ENCODE measurements at regions not wholly inside any gene's neighbourhood (a gene's known extent, or its start where the extent isn't known, plus 50 kb on each side); places are given as distances from the start of the nearest gene placed in this dataset.
"Not testable (repeated sequence)": the region's sequence is repeated elsewhere in the genome, so short reads cannot be mapped to it uniquely, and the experiment has no call there.

DNA sequence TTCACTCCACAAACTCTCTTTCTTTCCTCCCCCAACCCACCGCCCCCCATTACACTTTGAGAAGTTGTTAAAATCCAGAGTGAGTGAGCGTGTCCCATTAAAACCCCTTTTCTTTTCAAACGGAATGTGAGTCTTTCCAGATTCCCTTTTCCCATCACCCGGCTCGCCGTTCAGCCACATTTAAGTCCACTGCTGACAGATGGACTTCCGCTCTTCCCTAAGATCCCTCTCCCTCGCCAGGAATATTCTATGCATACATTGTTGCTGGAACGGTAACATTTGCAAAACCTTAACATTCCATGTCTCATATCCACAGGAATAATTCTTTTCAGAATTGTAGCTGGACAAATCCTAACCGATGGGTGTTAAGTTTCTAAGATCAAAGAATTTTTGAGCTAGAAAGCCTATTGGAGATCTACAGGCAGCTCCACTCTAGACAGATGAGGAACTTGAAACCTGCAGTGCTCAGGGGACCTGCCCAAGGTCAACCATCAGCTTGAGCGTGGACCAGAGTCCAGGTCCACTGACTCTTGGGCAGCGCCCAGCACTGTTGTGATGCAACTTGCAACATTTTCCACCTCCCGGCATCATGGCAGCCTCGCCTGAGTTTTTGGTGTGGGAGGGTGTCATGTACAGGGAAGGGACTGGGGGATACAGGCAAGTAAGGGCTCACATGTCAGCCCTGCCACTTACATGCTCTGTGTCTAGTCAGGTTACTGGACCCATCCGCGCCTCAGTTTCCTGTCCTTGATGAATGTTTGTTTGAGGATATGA is 500.1 kb downstream of the CCDC171 start:
- no peak for DNase-seq (ENCODE audit: extremely low read depth, low read depth)

DNA sequence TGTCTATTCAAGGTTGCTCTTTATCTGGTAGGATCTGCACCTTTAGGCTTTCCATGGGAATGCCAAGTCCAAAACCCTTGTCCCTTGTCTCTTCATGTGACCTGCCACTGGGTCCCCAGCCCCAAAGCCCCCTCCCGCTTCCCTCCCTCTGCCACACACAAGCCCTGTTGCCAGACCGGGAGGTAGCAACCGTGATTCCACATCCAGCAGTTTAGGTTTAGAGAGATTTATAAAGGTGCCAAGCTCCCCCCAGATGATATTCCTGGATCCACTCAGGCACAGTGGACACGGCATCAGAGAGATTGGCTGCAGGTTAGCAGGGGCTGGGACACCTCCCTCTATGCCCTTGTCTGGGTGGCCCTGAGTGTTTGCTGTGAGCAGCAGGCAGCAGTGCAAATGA is 504.7 kb downstream of the CCDC171 start:
- DNase-seq (ENCODE audit: extremely low read depth, low read depth): no peak

DNA sequence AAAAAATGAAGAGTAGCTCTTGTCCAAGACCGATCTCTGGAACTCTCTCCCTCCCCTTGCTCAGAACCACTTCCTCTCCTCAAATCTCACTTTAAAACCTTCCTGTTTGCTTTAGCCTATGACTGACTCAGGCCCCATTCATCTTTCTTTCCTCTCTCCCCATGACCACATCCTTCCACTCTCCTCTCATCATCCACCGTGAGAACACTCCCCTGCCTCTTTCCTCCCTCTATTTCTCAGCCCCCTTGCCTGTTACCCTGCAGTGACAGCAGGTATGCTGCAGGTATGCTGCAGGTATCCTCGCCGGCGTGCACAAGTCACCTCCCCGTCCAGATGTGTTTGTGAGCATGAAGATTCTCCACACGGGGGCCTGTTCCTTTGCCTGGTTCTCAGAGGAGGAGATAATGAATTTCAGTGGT is 505.3 kb downstream of the CCDC171 start:
- DNase-seq (ENCODE audit: extremely low read depth, low read depth): no peak

DNA sequence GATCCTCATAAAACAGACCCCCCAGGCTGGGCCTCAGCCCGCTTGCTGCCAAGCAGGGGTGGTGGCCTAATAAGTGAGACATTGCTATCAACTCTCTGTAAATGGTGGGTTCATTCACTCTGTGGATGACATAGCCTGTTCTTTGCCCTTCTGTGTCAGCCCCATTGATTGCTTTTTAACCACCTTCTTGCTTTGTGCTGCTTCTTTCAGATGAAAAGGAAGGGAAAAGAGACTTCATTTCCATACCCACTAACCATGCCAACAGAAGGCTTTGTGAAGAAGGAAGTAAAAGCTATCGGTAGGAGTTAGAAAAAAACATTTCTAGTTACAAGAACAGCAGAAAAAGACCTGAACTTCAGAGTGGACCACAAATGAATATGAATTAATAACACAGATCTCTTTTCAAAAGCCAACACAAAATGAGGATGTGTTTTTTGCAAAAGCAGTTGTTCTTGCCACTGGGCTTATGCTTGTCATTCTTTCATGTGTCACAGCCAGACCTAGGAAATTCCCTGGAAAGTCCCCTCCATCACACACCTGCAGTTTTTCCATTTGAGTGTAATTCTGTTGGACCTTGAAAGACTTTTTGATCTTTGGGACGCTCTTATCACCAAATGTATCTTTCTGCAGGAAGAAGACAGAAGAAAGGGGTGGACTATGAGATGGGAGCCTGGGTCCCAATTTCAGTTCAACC is 507.7 kb downstream of the CCDC171 start:
- no peak for DNase-seq (ENCODE audit: extremely low read depth, low read depth)

DNA sequence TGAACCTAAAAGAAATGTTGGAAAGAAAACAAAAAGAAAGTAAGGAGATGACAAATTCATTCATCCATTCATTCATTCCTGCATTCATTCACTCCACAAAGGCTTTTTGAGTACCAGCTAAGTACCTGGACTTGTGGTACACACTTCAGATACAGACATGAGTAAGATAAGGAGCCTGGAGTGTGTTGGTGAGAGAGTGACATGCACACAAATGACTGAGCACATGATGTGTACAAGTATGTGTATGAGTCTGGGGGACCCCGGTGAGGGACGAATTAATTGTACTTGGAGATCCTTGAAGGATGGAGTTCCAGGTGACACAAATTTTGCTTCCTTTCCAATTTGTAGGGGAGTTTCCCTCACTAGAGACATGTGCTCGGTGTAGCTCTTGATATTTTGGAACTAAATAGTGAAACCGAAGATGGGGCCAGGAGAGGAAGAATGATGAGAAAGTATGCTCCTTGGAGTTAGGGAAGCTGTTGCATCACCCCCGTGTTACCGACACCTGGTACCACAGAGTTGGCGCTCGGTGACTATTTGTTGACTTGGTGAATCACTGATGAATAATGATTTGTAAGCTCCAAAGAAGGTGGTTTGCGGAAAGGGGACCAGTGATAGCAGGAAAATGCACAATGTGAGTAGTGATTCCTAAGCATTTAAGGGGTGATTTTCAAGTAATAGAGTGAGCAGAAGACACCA is 509.8 kb downstream of the CCDC171 start:
- DNase-seq (ENCODE audit: extremely low read depth, low read depth): no peak

DNA sequence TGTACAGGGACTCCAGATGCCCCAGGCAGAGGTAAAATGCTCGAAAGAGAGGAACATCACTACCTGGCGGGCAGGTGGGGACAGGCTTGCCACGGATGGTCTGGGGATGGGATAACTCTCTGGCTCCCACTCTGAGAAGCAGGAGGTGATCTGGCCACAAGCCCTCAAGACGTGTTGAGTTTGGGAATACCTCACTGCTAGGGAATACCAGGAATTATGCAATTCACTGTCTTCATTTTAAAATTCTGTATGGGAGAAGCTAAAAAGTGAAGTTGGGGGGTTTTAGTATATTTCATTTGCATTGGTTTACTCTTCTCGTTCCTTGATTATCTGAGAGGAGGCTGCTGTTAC is 510.4 kb downstream of the CCDC171 start:
- DNase-seq (ENCODE audit: extremely low read depth, low read depth): no peak

DNA sequence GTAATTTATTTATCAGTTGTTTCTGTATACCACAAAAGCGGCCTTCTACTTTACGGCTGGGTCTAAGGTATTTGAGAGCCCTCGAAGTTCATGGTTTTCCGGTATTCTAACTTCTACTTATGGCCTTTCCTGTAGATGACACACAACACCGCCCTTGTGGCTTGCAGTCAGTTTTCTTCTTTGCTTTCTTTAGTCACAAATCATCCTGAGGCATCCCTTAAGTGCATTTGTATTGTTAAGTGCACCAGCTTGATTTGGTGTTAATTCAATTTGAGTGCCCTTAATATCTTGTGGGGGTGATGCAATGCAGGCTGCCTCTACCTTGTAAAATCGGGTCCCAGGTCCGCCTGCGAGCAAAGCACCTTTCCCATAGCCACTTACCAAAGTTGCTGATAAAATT is 511.9 kb downstream of the CCDC171 start:
- DNase-seq (ENCODE audit: extremely low read depth, low read depth): no peak

DNA sequence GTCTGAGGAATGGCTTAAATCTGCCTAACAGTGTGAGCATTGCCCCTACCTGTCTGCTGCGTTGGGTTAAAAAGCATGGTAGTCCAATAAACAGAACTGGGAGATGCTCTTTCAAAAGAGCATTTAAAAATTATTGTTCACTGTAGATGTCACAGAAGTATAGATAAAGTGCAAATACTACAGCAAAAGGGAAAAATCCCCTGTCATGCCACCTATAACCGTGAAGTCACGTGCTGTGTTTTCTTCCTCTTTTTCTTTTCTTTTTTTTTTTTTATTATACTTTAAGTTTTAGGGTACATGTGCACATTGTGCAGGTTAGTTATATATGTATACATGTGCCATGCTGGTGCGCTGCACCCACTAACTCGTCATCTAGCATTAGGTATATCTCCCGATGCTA is 513.4 kb downstream of the CCDC171 start:
- not testable (repeated sequence) for DNase-seq (ENCODE audit: extremely low read depth, low read depth)

DNA sequence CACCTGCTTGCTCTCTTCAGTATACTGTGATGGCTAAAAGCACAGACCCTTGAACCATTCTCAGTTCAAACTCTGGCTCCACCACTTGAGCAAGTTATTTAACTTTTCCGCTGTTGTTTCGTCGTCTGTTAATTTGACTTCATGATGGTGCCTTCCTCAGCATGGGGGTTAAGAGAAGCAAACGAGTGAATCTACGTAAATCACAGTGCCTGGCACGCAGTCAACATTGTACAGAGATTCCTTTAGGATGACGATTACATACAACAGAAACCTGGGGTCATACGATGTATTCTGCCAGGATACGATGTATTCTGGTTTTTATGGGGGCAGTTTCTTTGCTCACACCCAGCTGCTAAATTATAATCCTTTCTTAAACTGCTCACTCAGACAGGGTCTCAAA is 515.6 kb downstream of the CCDC171 start:
- DNase-seq (ENCODE audit: extremely low read depth, low read depth): no peak

DNA sequence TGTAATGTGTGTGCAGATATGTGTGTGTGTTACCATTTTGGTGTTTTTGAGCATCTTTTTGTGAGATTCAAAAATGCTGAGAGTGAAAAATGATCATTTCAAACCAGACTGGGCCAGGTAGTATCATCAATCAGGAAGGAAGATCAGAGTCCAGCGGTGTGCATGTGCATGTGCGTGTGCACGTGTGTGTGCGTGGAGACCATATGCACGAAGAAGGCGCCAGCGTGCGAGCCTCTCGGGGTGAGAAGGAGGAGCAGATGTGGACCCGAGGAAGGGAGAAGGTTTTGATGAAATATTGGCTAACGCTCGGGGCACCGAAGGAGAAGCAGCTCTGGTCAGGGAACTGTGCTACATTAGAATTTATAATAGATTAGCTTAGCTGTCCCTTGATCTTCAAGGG is 516.4 kb downstream of the CCDC171 start:
- no peak for DNase-seq (ENCODE audit: extremely low read depth, low read depth)

DNA sequence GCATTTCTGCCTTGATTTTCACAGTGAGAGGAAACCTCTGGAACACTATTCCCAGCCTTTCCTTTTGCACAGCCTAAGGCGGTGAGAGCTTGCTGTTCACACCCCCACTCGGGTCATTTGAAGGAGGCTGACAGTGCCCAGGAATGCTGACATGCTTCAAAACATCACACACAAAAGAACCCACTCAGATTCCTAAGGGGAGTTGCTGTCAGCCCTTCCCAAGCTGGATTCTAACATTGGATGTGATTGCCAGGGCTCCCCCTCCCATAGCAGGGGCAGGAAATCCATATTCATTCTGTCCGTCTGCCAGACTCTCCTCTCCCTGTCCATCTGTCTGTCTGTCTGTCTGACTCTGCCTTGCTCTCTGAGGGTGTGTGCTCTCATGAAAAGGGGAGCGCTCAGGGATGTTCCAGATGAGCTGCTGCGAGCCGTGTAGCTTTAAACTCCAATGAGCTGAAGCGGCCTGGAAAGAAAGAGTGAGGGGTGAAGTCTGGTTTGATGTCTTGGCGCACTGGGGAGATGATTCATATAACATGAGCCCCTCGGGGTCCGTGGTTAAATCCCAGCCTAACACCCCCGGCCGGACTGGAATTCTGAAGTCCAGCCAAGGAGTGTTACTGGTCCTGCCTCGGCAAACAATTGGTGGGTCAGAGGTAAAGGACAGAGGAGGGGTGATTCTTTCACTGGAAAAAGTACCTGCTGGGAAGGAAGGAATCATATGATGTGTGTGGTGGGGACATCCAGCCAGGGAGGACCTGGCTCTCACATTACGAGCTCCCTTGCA is 517.0 kb downstream of the CCDC171 start:
- no peak for DNase-seq (ENCODE audit: extremely low read depth, low read depth)

DNA sequence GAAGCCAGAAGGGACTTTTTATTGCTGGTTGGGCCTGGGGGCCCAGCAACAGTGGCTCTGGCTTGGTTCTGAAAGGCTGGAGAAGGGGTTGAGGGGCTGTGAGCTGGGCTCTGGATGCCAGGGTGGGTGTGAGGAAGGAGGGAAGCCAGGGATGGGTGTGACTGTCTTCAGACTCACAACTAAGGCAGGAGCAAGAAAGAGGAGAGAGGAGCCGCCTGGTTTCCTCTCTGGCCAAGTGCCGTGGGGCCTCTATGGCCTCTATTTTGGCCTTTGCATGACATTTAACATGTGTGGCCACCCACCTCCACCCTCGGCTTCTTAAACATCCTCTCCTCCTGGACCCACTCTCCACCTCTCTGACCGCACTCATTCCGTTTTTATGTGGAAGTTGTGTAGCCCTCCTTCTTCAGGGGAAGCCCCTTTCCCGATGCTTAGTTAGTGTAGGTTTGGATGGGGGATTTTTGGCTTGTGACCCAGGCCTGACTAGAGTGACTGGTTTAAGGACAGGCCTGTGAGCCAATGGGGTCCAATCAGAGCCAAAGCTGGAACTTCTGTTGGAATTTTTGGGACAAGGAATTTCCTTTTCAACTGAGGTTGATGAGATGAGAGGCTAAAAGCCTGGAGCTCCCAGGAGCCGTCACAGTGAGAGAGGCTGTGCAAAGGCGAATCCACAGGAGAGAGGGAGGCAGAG is 517.8 kb downstream of the CCDC171 start:
- DNase-seq (ENCODE audit: extremely low read depth, low read depth): no peak

DNA sequence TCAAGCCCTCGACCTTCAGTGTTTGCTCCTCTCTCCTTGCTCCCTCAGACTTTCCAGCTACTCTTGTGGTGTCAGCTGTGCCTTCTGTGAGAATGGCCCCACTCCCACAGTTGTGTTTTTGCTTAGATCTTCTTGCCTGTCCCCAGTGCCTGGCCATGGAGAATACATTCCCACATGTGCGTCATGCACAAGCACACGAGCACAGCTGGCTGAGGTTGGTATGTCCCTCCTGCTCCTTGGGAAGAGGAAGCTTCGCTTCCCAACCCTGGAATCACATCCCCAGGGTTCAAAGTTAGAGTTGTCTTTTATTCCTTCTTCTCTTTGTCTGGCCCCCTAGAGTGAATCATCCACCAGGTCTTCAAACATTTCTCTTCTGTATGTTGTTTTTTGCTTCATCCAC is 518.6 kb downstream of the CCDC171 start:
- DNase-seq (ENCODE audit: extremely low read depth, low read depth): no peak

DNA sequence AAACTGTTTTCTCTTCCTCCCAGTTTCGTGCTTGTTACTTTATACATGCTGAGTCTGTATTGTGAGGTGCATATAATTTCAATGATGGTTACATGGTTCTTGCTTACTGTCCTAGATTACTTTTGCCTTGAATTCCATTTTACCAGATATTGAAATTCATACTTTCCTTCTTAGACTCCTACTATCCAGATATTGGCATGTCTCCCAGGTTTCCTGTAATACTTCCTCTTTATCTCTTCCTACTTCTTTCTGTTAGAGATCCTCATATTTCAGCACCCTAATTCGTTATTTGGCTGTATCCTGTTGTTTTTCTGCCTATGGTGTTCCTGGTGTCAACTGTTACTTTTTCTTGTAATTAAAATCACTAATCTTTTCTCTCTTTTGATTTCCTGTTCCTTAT is 522.1 kb downstream of the CCDC171 start:
- DNase-seq (ENCODE audit: extremely low read depth, low read depth): no peak

DNA sequence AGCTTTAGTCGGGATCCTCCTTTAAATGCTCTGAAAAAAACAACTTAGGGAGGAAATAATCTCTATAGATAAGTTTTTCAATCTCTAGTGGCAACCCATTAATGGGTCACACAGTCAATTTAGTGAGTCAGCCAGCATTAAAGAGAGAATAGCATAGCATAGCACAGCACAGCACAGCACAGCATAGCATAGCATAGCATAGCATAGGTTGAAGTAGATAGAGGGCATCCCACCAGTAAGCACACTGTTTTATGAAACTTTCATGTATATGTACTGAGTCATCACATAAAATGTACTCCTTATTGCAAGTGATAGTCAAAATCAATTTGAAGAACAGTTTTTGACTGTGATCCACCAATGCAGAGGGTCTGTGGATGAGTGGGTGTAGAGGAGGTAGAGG is 522.9 kb downstream of the CCDC171 start:
- no peak for DNase-seq (ENCODE audit: extremely low read depth, low read depth)

DNA sequence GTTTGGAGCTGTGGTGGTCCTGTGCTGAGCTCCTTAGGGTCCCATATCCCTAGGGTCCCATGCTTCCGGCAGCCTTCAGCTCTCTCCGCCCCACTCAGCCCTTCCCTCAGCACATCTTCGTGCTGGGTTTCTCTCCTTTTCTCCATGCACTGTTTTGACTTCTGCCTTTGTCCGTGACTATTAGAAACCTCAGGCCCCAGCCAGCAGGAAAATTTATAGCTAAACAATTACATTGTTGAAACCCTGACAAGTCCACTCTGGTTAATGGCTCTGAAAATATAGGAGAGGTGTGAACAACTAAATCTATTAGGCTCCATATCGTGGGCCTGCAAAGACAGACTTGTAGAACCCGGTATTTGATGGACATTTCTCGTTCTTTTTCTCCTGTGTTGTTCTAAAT is 523.7 kb downstream of the CCDC171 start:
- DNase-seq (ENCODE audit: extremely low read depth, low read depth): no peak

DNA sequence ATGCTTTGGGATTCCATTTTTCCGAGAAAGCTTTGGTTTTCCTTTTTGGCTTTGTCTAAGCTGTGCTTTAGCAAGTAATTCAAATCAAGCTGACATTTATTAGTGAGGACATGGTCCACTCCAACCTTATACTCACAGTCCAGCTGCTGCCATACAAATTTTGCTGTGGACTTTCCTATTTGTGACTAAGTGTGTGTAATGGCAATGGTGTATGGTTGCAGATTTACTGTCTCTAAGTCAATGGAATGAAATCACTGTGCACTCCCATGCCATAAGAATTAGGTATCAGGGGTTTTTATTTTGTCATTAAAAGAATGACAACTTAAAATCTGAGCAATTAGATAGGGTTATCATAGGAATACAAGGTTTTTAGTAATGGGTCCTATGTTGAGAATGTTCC is 530.0 kb downstream of the CCDC171 start:
- DNase-seq (ENCODE audit: extremely low read depth, low read depth): no peak

DNA sequence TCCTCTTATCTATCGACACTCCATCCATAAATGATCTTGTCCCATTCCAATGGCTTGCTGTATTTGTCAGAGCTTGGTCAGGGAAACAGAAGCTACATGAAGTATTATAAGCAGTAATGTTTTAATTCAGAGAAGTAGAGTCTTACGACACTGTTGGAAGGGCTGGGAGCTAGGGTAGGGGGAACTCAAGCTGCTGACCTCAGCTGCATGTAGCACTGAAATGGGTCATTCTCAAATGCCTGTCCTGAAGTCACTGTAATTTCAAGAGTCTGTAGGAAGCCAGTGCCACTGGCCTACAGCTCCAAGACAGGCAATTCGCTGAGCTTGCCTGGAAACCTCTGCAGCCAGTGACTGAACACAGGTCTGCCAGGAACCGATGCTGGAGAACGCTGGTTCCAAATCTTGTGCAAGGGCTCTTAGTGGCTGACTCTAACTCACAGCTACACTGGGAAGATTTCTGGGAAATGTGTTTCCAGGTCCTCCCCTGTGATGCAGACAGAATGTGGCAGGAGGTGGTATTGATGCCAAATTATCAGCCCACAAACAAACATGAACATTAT is 532.4 kb downstream of the CCDC171 start:
- no peak for DNase-seq (ENCODE audit: extremely low read depth, low read depth)

DNA sequence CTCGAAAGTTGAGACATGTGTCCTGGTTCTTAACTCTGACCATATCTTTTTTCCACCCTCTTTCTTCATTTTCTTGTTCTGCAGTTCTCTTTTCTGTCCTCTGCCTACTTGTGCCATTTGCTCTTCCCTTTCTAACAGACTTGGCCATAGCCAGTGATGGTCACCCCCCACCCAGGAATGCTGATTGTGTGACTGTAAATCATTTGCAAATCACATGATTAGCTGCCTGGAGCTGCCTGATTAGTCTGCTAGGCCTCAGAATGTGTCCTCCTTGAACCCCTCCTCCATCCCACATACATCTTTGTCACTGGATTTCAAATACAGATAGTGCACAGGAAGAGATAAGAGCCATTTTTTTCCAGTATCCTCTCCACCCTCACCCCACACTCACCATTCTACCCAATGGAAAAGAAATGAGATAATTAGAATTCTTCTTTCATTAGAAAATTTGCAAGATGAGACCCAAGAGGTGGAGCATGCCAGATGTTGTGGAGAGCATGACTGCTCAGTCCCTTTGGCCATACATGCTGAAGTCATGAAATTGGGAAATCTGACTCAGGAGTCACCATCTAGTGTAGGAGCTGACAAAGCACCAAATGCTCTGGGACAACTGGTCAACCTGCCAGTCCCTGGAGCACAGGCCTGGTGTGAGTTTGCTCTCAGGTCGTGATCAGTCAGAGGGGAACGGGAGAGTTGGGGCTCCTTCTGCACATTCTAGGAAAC is 538.2 kb downstream of the CCDC171 start:
- no peak for DNase-seq (ENCODE audit: extremely low read depth, low read depth)

Measured in NCI-H460 (cell line).